ENCODE measurements at regions not wholly inside any gene's neighbourhood (a gene's known extent, or its start where the extent isn't known, plus 50 kb on each side); places are given as distances from the start of the nearest gene placed in this dataset.

- H3K27me3 ChIP-seq (replicated peaks in 1 of 4; ENCODE audit: control insufficient read depth in 3 of 4, extremely low read depth in 1 of 4, insufficient read depth in 3 of 4, low read length in 3 of 4) = no peaks in the 10 kb centered on the region; a peak in 1 of 7 replicates
- no peaks in the 10 kb centered on the region; a peak in 1 of 8 replicates for H3K36me3 ChIP-seq (ENCODE audit: control insufficient read depth in 2 of 4, insufficient read depth in 4 of 4, low read length in 3 of 4)
- no peak overlapping the region for H4K8ac ChIP-seq (ENCODE audit: extremely low read depth, insufficient read depth, low read length)
- WGBS, 2 experiments (ENCODE audit: extremely low coverage in 1 of 2, insufficient coverage in 1 of 2, insufficient read length in 1 of 2, insufficient replicate concordance in 2 of 2, low coverage in 1 of 2, low lambda C conversion rate in 2 of 2, missing lambda C conversion rate in 1 of 2) = 87% methylated on average over 3 of the region's 3 CpGs; no CpG with 5 or more reads in 1 of the 2 experiments
- POLR2A ChIA-PET (ENCODE audit: partially characterized antibody) = no interaction called here
- CTCF ChIA-PET (ENCODE audit: partially characterized antibody) = interaction anchor here (1.1 to 1.2 kb wide), 2 partner anchors 47 to 124 kb away, joined by 3 read pairs; no protein-coding TSS in a partner anchor
- DNase-seq (ENCODE audit: low read depth in 1 of 2, low spot score in 2 of 2) (no peak), FAIRE-seq (no peak)
- no peak for TF ChIP-seq TCF12 (IDR thresholded peaks at IDR 0.05; ENCODE audit: low read depth, low read length)
- TF ChIP-seq POLR2A (IDR thresholded peaks at IDR 0.05; ENCODE audit: control extremely low read depth in 1 of 2, low read depth in 2 of 2, low read length in 2 of 2) = no peak
- no peak for TF ChIP-seq TBP (IDR thresholded peaks at IDR 0.05; ENCODE audit: low read depth, low read length)
- TF ChIP-seq CHD2 (IDR thresholded peaks at IDR 0.05; ENCODE audit: low read length) = no peak
- H3K4me1 ChIP-seq (replicated peaks in 1 of 4; ENCODE audit: control insufficient read depth in 3 of 4, insufficient read depth in 4 of 4, low read length in 3 of 4) = peaks cover 0 to 4% (median 0%) of the 10 kb centered on the region in 4 experiments; a peak in 3 of 7 replicates
- no peak overlapping the region for H3K27ac ChIP-seq (ENCODE audit: low read depth, low read length)
- no peak overlapping the region for H3K4me3 ChIP-seq (ENCODE audit: extremely low read depth in 1 of 4, insufficient read depth in 2 of 4, low read depth in 3 of 4, low read length in 4 of 4)
- H2BK15ac ChIP-seq (ENCODE audit: low read length) = no peak overlapping the region
- H3K23ac ChIP-seq (ENCODE audit: insufficient read length) = no peak overlapping the region
- H3K9me3 ChIP-seq (ENCODE audit: insufficient read depth in 2 of 2, low read depth in 1 of 2, low read length in 1 of 2) = peaks cover 3 to 6% of the 10 kb centered on the region in 2 experiments; a peak in 2 of 4 replicates
- H3K23me2 ChIP-seq (ENCODE audit: low read depth, low read length) = no peaks in the 10 kb centered on the region
- H4K91ac ChIP-seq (replicated peaks; ENCODE audit: insufficient read length, low read length) = no peak overlapping the region
- H3K14ac ChIP-seq (ENCODE audit: insufficient read length) = no peak overlapping the region
- H4K20me1 ChIP-seq (replicated peaks in 1 of 2; ENCODE audit: control insufficient read depth in 1 of 2, insufficient read depth in 2 of 2, low read length in 2 of 2) = peaks cover 0 to 2% of the 10 kb centered on the region in 2 experiments
- no peak overlapping the region for H3K4ac ChIP-seq (replicated peaks; ENCODE audit: insufficient read length, low read depth, low read length)
- no peak overlapping the region for H2AK5ac ChIP-seq (ENCODE audit: low read depth, low read length)
- H2BK20ac ChIP-seq (ENCODE audit: low read length) = no peak overlapping the region
- H3K56ac ChIP-seq (replicated peaks; ENCODE audit: insufficient read length, low read depth, low read length) = no peak overlapping the region
- H3K79me1 ChIP-seq (ENCODE audit: low read depth, low read length) = no peaks in the 10 kb centered on the region
- no peak overlapping the region for H2BK120ac ChIP-seq (replicated peaks; ENCODE audit: low read depth, low read length)
- H3K18ac ChIP-seq (ENCODE audit: extremely low read depth, low read length) = no peak overlapping the region
- H2AFZ ChIP-seq (ENCODE audit: low read length) = no peak overlapping the region
- no peak overlapping the region for H3K4me2 ChIP-seq (ENCODE audit: insufficient read depth in 1 of 2, low read depth in 2 of 2, low read length in 2 of 2)
- no peaks in the 10 kb centered on the region for H3K79me2 ChIP-seq (ENCODE audit: control insufficient read depth in 1 of 2, insufficient read depth in 2 of 2, low read length in 2 of 2)
- no peak overlapping the region for H3K9ac ChIP-seq (replicated peaks in 1 of 4; ENCODE audit: extremely low read depth in 1 of 4, low read depth in 3 of 4, low read length in 3 of 4)
- H2BK5ac ChIP-seq (ENCODE audit: low read depth, low read length) = no peak overlapping the region
- H2BK12ac ChIP-seq (ENCODE audit: low read depth, low read length) = peak overlapping the region; percentile 2; the same call in 1 of the 2 replicates
- H4K5ac ChIP-seq (ENCODE audit: insufficient read length, low read depth, low read length) = no peak overlapping the region
Measured at GRCh38 chr5:2681476-2681875, 70.0 kb downstream of the IRX2 start.

Data from H1 (cell line).